GM18508 (cell line): ENCODE measurements at regions not wholly inside any gene's neighbourhood (a gene's known extent, or its start where the extent isn't known, plus 50 kb on each side); places are given as distances from the start of the nearest gene placed in this dataset.

Experiments
- ATAC-seq: cut with Tn5 transposase; IDR thresholded peaks from one replicate; pipeline ENCODE4 v1.9.1; 2021; ENCODE audit warnings: moderate number of reproducible peaks; ENCODE audit not compliant: insufficient read depth, unreplicated experiment

- ATAC-seq = no peak
Observed at GRCh38 chr6:112773187-112773586, 426.1 kb downstream of the RFPL4B start.

- ATAC-seq = no peak
Observed at GRCh38 chr6:112774319-112774718, 427.2 kb downstream of the RFPL4B start.

GRCh38 chr6:112780498-112781096, 433.5 kb downstream of the RFPL4B start:
- ATAC-seq = peak; percentile 96

- ATAC-seq = no peak
Observed at GRCh38 chr6:112781241-112781640, 434.1 kb downstream of the RFPL4B start.

GRCh38 chr6:112785408-112785807, 438.3 kb downstream of the RFPL4B start:
- no peak for ATAC-seq

GRCh38 chr6:112786801-112787200, 439.7 kb downstream of the RFPL4B start:
- ATAC-seq = no peak

- ATAC-seq = no peak
Observed at GRCh38 chr6:112787371-112787770, 440.2 kb downstream of the RFPL4B start.

GRCh38 chr6:112795316-112795715, 448.2 kb downstream of the RFPL4B start:
- ATAC-seq = no peak

GRCh38 chr6:112796712-112797111, 449.6 kb downstream of the RFPL4B start:
- ATAC-seq = no peak

- ATAC-seq = no peak
Observed at GRCh38 chr6:112799889-112800288, 452.8 kb downstream of the RFPL4B start.

GRCh38 chr6:112800439-112800838, 453.3 kb downstream of the RFPL4B start:
- ATAC-seq = no peak

- ATAC-seq = no peak
Observed at GRCh38 chr6:112800916-112801315, 453.8 kb downstream of the RFPL4B start.

- ATAC-seq = no peak
Observed at GRCh38 chr6:112801468-112802080, 454.4 kb downstream of the RFPL4B start.

- ATAC-seq = no peak
Observed at GRCh38 chr6:112802144-112802543, 455.0 kb downstream of the RFPL4B start.

- ATAC-seq = no peak
Observed at GRCh38 chr6:112804638-112805330, 457.7 kb downstream of the RFPL4B start.

GRCh38 chr6:112806163-112806865, 459.2 kb downstream of the RFPL4B start:
- no peak for ATAC-seq

- ATAC-seq = no peak
Observed at GRCh38 chr6:112821476-112821875, 474.3 kb downstream of the RFPL4B start.

GRCh38 chr6:112822769-112823168, 475.6 kb downstream of the RFPL4B start:
- ATAC-seq = no peak

GRCh38 chr6:112827793-112828192, 480.7 kb downstream of the RFPL4B start:
- peak; percentile 81 for ATAC-seq

- no peak for ATAC-seq
Observed at GRCh38 chr6:112831022-112831421, 483.9 kb downstream of the RFPL4B start.

- no peak for ATAC-seq
Observed at GRCh38 chr6:112833581-112834131, 486.5 kb downstream of the RFPL4B start.
